ENCODE measurements at regions not wholly inside any gene's neighbourhood (a gene's known extent, or its start where the extent isn't known, plus 50 kb on each side); places are given as distances from the start of the nearest gene placed in this dataset.

DNA sequence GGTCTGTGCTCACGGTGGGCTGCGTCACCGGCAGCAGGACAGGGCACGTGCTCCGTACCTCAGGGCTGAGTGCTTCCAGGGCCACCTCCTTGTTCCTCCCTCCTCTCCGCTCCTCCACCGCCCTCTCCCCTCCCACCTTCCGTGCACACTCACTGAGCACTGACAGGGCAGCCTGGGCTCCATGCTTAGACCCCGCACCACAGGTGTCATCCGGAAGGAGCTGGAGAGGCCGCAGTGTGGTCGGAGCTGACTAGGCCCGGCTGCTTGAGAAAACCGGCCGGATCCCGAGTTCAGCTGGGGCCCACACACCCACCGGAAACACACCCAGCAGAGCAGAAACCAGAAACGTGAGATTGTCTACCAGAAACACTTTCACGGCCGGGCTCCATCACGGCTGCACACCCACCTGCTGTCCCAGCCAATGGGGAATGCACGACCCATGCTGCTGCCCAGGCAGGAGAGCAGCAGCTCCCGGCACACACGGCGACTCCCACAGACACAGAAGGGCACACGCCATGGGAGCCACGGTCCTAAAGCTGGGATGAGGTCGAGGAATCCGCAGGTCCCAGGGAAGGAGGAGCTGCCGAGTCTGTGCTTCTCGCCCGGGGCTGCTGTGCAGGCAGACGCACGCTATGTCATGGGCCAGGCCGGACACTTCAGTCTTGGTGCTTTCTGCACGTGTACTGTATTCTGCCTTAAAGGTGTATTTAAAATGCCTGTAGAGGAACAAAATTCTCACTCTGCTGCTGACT, 55.0 kb upstream of the ZNF469 start:
- Histone ChIP-seq H3K14ac (ENCODE audit: insufficient read length) (no peak overlapping the region), H2BK12ac (ENCODE audit: low read depth, low read length) (no peak overlapping the region), H2BK120ac (replicated peaks; ENCODE audit: low read depth, low read length) (no peak overlapping the region), H2AFZ (ENCODE audit: low read length) (no peak overlapping the region), H3K4ac (replicated peaks; ENCODE audit: insufficient read length, low read depth, low read length) (no peak overlapping the region), H3K4me3 (ENCODE audit: extremely low read depth in 1 of 4, insufficient read depth in 2 of 4, low read depth in 3 of 4, low read length in 4 of 4) (no peak overlapping the region), H3K4me2 (ENCODE audit: insufficient read depth in 1 of 2, low read depth in 2 of 2, low read length in 2 of 2) (no peak overlapping the region), H2BK15ac (ENCODE audit: low read length) (no peak overlapping the region), H3K23me2 (ENCODE audit: low read depth, low read length) (peaks cover 11% of the 10 kb centered on the region; the same call in 1 of the 2 replicates), H3K27me3 (replicated peaks in 1 of 4; ENCODE audit: control insufficient read depth in 3 of 4, extremely low read depth in 1 of 4, insufficient read depth in 3 of 4, low read length in 3 of 4) (no peaks in the 10 kb centered on the region), H3K27ac (ENCODE audit: low read depth, low read length) (no peak overlapping the region), H3K9ac (replicated peaks in 1 of 4; ENCODE audit: extremely low read depth in 1 of 4, low read depth in 3 of 4, low read length in 3 of 4) (no peak overlapping the region), H3K9me3 (ENCODE audit: insufficient read depth in 2 of 2, low read depth in 1 of 2, low read length in 1 of 2) (peaks cover 0 to 4% of the 10 kb centered on the region in 2 experiments; a peak in 1 of 4 replicates), H3K4me1 (replicated peaks in 1 of 4; ENCODE audit: control insufficient read depth in 3 of 4, insufficient read depth in 4 of 4, low read length in 3 of 4) (no peaks in the 10 kb centered on the region), H3K23ac (ENCODE audit: insufficient read length) (no peak overlapping the region), H2BK20ac (ENCODE audit: low read length) (no peak overlapping the region), H4K5ac (ENCODE audit: insufficient read length, low read depth, low read length) (no peak overlapping the region), H4K91ac (replicated peaks; ENCODE audit: insufficient read length, low read length) (no peak overlapping the region), H3K79me1 (ENCODE audit: low read depth, low read length) (no peaks in the 10 kb centered on the region), H3K79me2 (ENCODE audit: control insufficient read depth in 1 of 2, insufficient read depth in 2 of 2, low read length in 2 of 2) (no peaks in the 10 kb centered on the region), H4K8ac (ENCODE audit: extremely low read depth, insufficient read depth, low read length) (no peak overlapping the region; the same call in 1 of the 2 replicates), H2BK5ac (ENCODE audit: low read depth, low read length) (no peak overlapping the region), H3K18ac (ENCODE audit: extremely low read depth, low read length) (no peak overlapping the region), H4K20me1 (replicated peaks in 1 of 2; ENCODE audit: control insufficient read depth in 1 of 2, insufficient read depth in 2 of 2, low read length in 2 of 2) (peaks cover 0 to 8% of the 10 kb centered on the region in 2 experiments), H3K36me3 (ENCODE audit: control insufficient read depth in 2 of 4, insufficient read depth in 4 of 4, low read length in 3 of 4) (no peaks in the 10 kb centered on the region), H2AK5ac (ENCODE audit: low read depth, low read length) (no peak overlapping the region), H3K56ac (replicated peaks; ENCODE audit: insufficient read length, low read depth, low read length) (no peak overlapping the region)
- WGBS, 2 experiments (ENCODE audit: extremely low coverage in 1 of 2, insufficient coverage in 1 of 2, insufficient read length in 1 of 2, insufficient replicate concordance in 2 of 2, low coverage in 1 of 2, low lambda C conversion rate in 2 of 2, missing lambda C conversion rate in 1 of 2): 92% methylated on average over 31 of the region's 36 CpGs; no CpG with 5 or more reads in 1 of the 2 experiments
- no peak for DNase-seq (ENCODE audit: low read depth in 1 of 2, low spot score in 2 of 2)
- ChIA-PET POLR2A (ENCODE audit: partially characterized antibody) (no interaction called here), CTCF (ENCODE audit: partially characterized antibody) (interaction anchor here (0.6 to 1.4 kb wide), 3 partner anchors 79 to 490 kb away, joined by 3 to 5 read pairs (median 3); no protein-coding TSS in a partner anchor)
- FAIRE-seq: no peak
- no peak for TF ChIP-seq PHF8 (conservative IDR thresholded peaks at IDR 0.05; ENCODE audit: low read depth, low read length)

Measured in H1 (cell line).